Stimulated activated CD8-positive, alpha-beta memory T cell treated with anti-CD3 and anti-CD28 coated beads, Interleukin-15, amount 100 ng/mL, for 1 hour (primary cell): ENCODE measurements at regions not wholly inside any gene's neighbourhood (a gene's known extent, or its start where the extent isn't known, plus 50 kb on each side); places are given as distances from the start of the nearest gene placed in this dataset.

Experiments used
- DNase-seq: peaks from one replicate; pipeline ENCODE4 v3.0.0-alpha.2; 2020; ENCODE audit warnings: low read depth

- DNase-seq, result no peak
Measured at GRCh38 chr2:120991441-120991840, 255.8 kb downstream of the GLI2 start.

GRCh38 chr2:120992791-120993555 lies 257.3 kb downstream of the GLI2 start:
- DNase-seq, result no peak

- no peak for DNase-seq
Measured at GRCh38 chr2:120993661-120994060, 258.0 kb downstream of the GLI2 start.

- no peak for DNase-seq
Measured at GRCh38 chr2:120994301-120994995, 258.8 kb downstream of the GLI2 start.

GRCh38 chr2:120995152-120995551 lies 259.5 kb downstream of the GLI2 start:
- no peak for DNase-seq

GRCh38 chr2:120995656-120996190 lies 260.1 kb downstream of the GLI2 start:
- DNase-seq, result no peak

GRCh38 chr2:120999377-121000097 lies 263.9 kb downstream of the GLI2 start:
- no peak for DNase-seq

- DNase-seq, result no peak
Measured at GRCh38 chr2:121000804-121001203, 265.1 kb downstream of the GLI2 start.

- no peak for DNase-seq
Measured at GRCh38 chr2:121001641-121002040, 266.0 kb downstream of the GLI2 start.

- DNase-seq, result no peak
Measured at GRCh38 chr2:121002597-121002996, 266.9 kb downstream of the GLI2 start.

- DNase-seq, result no peak
Measured at GRCh38 chr2:121003391-121003790, 267.7 kb downstream of the GLI2 start.

- no peak for DNase-seq
Measured at GRCh38 chr2:121004359-121004758, 268.7 kb downstream of the GLI2 start.

- DNase-seq, result no peak
Measured at GRCh38 chr2:121004950-121005349, 269.3 kb downstream of the GLI2 start.

- DNase-seq, result no peak
Measured at GRCh38 chr2:121005453-121005852, 269.8 kb downstream of the GLI2 start.

GRCh38 chr2:121006743-121007489 lies 271.2 kb downstream of the GLI2 start:
- no peak for DNase-seq

GRCh38 chr2:121007490-121007853 lies 271.8 kb downstream of the GLI2 start:
- no peak for DNase-seq

GRCh38 chr2:121008975-121009374 lies 273.3 kb downstream of the GLI2 start:
- no peak for DNase-seq

- DNase-seq, result no peak
Measured at GRCh38 chr2:121010998-121011397, 274.0 kb downstream of the TFCP2L1 start.

- DNase-seq, result no peak
Measured at GRCh38 chr2:121014876-121015275, 270.1 kb downstream of the TFCP2L1 start.

- no peak for DNase-seq
Measured at GRCh38 chr2:121015971-121016485, 269.0 kb downstream of the TFCP2L1 start.

- no peak for DNase-seq
Measured at GRCh38 chr2:121017396-121017795, 267.6 kb downstream of the TFCP2L1 start.
